Bronchial epithelial cell (primary cell): ENCODE measurements at regions not wholly inside any gene's neighbourhood (a gene's known extent, or its start where the extent isn't known, plus 50 kb on each side); places are given as distances from the start of the nearest gene placed in this dataset.
"Not testable (repeated sequence)": the region's sequence is repeated elsewhere in the genome, so short reads cannot be mapped to it uniquely, and the experiment has no call there.

ENCODE experiments used
- DNase-seq: peaks from one replicate; pipeline ENCODE4 v3.0.0-alpha.2; 2010; ENCODE audit warnings: low read depth
- FAIRE-seq: peaks from 2 replicates; lab custom pipeline; 2011; peaks lifted over from hg19 to GRCh38; lab: Jason Lieb, UNC
- H3K27me3 ChIP-seq: 2 replicates; pipeline ENCODE4 v1.5.1; 2011; ENCODE audit warnings: low read length; ENCODE audit not compliant: control insufficient read depth, insufficient read depth
- H3K36me3 ChIP-seq: 2 replicates; pipeline ENCODE4 v1.5.1; 2011; ENCODE audit warnings: low read length; ENCODE audit not compliant: control insufficient read depth, insufficient read depth
- H3K4me3 ChIP-seq: 2 replicates; pipeline ENCODE4 v1.5.1; 2011; ENCODE audit warnings: mild to moderate bottlenecking, low read depth, low read length, control low read depth
- CTCF ChIP-seq: IDR thresholded peaks from 2 replicates; pipeline ENCODE4 v1.5.1; 2011; ENCODE audit warnings: mild to moderate bottlenecking, moderate library complexity, low read length, control low read depth, inconsistent platforms; ENCODE audit not compliant: insufficient read depth, severe bottlenecking

- FAIRE-seq: no peak
- TF ChIP-seq CTCF: no peak
These were observed 107.7 kb upstream of the VANGL1 start for GRCh38 chr1:115534106-115534505.

GRCh38 chr1:115531631-115532264 is 110.0 kb upstream of the VANGL1 start:
- no peaks in the 10 kb centered on the region for H3K27me3 ChIP-seq
- H3K36me3 ChIP-seq: no peaks in the 10 kb centered on the region
- no peak overlapping the region for H3K4me3 ChIP-seq
- FAIRE-seq (no peak), DNase-seq (no peak)
- TF ChIP-seq CTCF: no peak

More at GRCh38 chr1:115534106-115534505, 107.7 kb upstream of the VANGL1 start:
- no peak for DNase-seq
- Histone ChIP-seq H3K36me3 (no peaks in the 10 kb centered on the region), H3K27me3 (no peaks in the 10 kb centered on the region), H3K4me3 (no peak overlapping the region)

- DNase-seq (peak; percentile 69), FAIRE-seq (no peak)
- Histone ChIP-seq H3K27me3 (no peaks in the 10 kb centered on the region), H3K36me3 (no peaks in the 10 kb centered on the region), H3K4me3 (no peak overlapping the region)
- no peak for TF ChIP-seq CTCF
These were observed 111.4 kb upstream of the VANGL1 start for GRCh38 chr1:115530407-115530806.

GRCh38 chr1:115529216-115529897 is 112.4 kb upstream of the VANGL1 start:
- TF ChIP-seq CTCF: no peak
- FAIRE-seq (no peak), DNase-seq (peak; percentile 61)
- Histone ChIP-seq H3K4me3 (no peak overlapping the region), H3K27me3 (no peaks in the 10 kb centered on the region), H3K36me3 (no peaks in the 10 kb centered on the region)

- not testable (repeated sequence) for H3K4me3 ChIP-seq, H3K36me3 ChIP-seq, DNase-seq, FAIRE-seq, H3K27me3 ChIP-seq
These were observed 113.4 kb upstream of the VANGL1 start for GRCh38 chr1:115528336-115528735.

GRCh38 chr1:115527746-115528145 is 114.0 kb upstream of the VANGL1 start:
- Histone ChIP-seq H3K36me3 (no peaks in the 10 kb centered on the region), H3K4me3 (no peak overlapping the region), H3K27me3 (no peaks in the 10 kb centered on the region)
- DNase-seq: peak; percentile 61
- FAIRE-seq: no peak
- no peak for TF ChIP-seq CTCF
